HUDEP-2 (cell line): ENCODE measurements at regions not wholly inside any gene's neighbourhood (a gene's known extent, or its start where the extent isn't known, plus 50 kb on each side); places are given as distances from the start of the nearest gene placed in this dataset.

Source experiments
- DNase-seq, 76 experiments: peaks; one replicate each; lab custom pipeline; 2025; ENCODE audit not compliant: unreplicated experiment in 76 of 76; lab: John Stamatoyannopoulos, UW

DNA sequence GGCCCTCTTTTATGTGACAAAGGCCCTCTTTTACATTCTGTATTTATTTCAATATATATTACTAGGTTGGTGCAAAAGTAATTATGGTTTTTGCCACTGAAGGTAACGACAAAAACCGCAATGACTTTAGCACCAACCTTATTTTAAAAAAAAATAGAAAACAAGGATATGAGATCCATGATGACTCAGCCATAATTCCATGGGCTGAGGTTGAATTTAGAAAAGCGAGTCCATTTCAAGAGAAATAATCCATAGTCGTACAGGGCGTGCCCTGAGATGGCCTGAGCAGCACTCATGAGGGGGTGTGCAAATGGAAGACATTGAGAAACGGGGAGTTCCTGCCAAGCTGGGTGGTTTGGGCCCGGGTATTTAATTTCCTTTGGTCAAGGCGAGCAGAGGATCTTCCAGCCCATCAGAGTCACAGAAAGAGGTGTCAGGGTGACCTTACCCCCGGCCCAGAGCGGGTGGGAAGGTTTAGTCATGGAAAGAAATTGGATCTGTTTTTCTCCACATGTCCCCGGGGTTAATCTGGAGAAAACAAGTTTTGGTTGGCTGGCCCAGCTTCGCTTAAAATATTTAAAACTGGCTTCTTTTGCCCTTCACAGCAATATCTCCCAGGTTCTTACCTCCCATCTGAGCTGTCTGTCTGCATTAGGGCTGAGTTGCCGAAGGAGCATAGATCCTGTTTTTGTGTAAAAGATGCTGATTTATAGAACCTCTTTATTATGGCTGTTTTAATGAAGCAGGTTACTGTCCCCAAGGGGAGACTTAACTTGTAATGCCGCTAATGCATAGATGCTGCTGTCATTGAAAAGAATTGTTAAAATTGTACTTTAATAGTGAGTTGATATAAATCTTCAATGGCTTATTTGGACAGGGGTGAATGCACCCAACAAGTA, 255.6 kb downstream of the PREX1 start:
- DNase-seq: no peak

DNA sequence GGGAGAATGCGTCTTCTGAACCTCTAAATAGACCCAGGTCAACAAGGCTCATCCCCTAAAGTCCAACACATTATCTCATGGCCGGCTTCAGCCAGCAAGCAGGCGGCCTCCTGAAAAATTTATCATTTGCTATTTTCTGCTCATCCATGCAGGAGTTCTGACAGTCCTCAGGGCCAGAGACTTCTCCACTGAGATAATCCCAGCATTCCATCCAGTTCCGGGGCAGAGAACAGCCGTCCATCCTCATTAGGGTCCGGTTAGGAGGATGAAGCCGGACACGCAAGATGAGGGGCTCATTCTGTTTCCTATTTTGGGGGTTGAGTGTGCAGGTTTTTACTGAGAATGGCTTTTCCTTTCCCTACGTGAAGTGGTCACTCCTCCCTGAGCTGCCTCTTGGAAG, 258.1 kb downstream of the PREX1 start:
- no peak for DNase-seq

DNA sequence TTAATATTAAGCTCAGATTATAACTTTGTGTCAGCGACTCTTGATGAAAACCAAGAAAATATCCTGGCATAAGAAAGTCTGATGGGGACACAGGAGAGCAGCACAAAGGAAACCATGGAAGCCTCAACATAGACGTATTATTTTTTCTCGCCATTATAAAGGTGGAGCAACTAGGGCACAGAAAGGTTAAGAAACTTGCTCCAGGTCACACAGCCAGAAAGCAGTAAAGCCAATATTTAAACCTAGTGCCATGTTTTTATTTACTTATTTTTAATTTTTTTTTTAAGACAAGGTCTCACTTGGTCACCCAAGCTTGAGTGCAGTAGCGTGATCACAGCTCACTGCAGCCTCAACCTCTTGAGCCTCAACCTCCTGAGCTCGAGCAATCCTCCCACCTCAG, 259.3 kb downstream of the PREX1 start:
- no peak for DNase-seq

DNA sequence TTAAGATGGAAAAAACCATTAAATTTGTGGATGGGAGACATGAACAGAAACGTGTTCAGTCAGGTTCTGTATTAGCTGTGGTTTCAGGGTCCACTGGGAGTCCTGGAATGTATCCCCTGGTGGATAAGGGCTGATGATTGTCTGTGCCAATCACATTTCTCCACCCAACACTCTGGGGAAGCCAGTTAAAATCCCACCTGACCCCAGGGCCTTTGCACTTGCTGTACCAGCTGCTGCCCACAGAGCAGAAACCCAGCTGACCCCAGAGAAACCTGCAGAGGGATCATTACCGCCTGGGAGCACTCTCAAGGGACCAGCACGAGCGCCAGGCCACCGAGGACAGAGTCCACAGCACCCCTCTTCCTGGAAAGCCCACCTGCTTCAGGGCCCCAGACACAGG, 260.7 kb downstream of the PREX1 start:
- no peak for DNase-seq

DNA sequence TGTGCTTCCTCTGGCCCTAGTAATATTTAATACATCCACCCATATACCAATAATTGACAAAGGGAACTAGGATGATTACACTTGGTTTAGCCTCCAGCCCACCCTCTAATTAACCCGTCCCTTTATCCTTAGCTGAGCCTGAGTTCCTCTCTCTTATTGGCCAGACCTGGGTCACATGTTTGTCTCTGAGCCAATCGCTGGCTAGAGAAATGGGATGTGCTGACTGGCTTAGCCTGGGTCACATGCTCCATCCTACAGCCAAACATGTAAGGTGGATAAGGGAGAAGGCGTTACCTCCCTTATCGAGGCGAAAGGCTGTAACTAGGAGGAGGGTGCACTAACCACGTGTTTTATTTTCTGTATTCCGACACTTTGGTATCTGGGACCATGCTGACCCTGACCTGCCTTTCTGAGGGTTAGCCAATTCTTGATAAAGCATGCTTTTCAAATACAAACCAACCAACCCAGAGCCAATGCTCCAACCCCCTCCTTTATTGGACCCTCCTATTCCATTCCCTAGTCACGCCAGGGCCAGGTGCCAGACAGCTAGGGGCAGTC, 262.7 kb downstream of the PREX1 start:
- DNase-seq: no peak

DNA sequence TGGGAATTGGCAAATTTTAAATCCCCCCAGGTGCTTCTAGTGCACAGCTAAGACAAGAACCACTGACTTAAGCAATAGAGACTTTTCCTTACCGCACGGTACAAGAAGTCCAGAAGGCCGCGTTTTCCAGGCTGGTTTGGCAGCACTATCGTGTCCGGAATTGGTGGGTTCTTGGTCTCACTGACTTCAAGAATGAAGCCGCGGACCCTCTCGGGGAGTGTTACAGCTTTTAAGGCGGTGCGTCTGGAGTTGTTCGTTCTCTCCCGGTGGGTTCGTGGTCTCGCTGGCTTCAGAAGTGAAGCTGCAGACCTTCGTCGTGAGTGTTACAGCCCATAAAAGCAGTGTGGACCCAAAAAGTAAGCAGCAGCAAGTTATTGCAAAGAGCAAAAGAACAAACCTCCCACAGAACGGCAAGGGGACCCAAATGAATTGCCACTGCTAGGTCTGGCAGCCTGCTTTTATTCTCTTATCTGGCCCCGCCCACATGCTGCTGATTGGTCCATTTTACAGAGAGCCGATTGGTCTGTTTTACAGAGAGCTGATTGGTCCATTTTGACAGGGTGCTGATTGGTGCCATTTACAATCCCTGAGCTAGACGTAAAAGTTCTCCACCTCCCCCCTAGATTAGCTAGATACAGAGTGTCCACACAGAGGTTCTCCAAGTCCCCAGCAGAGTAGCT, 264.5 kb downstream of the PREX1 start:
- peak in 1 of 76 experiments; percentile 7 for DNase-seq

DNA sequence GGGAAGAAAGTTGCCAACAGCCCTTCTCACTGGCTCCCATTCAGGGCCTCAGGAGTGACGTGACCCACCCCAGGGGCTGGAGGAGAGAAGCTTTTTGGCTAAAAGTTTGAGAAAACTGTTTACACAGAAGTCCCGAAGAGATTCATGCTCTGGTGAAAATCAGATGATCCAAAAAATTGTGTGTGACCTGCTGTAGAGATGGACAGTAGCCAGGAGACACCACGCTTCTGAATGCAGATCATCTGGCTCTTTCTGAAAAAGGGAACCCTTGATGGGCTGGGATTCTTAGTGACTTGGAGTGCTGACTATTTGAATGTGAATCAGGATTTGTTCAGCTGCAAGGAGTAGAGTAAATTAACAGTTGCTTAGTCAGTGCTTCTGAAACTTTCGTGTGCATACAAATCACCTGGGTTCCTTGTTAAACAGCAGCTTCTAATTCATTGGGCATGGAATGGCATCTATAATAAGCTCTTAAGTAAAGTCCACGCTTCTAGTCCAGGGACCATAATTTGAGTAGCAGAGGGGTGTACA, 265.1 kb downstream of the PREX1 start:
- DNase-seq: no peak

DNA sequence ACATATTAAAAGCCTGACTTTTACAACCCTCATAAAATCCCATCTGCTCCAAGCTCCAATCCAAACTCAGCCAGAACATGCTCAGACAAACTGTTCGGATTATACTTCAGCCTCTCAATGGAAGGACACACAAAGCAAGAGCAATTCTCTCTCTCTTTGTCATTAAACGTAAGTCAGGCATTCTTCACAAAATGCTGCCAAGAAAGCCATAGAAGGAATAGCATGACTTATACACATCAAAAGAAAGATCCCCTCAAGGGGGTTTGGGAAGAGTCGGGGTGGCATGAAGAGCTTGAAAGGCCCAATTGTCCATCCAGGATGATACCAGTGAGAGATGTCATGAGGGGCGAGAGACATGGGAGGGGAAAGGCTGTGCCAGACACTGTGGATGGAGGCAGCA, 268.9 kb downstream of the PREX1 start:
- no peak for DNase-seq

DNA sequence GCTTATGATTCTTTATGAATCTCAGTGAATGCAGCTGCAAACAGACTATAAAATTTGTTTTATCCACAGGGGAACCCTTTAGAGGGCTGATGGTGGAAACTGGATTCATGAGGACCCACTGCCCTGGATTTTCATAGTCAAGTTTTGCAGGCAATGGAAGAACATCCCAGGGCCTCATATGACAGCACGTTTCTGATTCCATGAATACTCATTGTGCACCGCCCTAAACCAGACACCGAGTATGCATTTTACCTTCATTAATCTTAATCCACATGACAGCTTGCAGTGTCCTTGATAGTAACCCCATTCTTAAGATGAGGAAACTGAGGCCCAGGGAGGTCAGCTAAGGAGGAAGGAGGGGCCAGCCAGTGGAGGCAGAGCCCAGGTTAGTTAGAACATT, 270.4 kb downstream of the PREX1 start:
- no peak for DNase-seq

DNA sequence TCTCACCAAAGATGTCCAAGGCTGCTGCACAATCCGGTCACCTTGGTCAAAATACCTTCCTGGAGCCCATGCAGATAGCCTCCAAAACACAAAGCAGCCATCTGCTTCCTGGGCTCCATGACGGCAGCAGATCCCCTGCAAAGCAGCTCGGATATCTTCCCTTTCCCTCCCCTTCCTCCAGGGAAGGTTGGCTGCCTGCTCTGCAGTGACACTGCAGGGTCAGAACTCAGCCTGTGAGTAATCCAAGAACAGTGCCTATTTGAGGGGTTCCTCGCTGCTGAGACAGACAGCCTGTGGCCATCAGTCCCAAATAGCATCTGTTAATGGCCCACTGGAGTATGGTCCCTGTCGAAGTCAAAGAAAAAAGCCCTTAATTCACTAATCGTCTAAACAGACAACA, 270.8 kb downstream of the PREX1 start:
- no peak for DNase-seq

DNA sequence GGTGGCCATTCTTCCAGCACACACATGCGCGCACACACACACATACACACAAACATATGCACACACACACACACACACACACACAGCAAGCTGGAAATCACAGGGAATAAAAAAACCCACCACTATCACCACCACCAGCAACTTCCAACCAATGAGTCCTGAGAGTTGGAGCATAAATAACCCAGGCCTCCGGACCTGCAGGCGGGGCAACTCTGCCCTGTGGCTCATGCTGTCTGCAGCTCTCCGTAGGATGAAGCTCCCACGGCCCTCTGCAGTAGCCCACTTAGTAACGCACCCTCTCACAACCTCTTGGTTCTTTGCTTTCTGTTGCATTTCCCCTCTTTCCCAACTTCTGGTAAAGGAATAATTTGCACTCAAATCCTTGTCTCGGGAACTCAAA, 275.2 kb downstream of the PREX1 start:
- no peak for DNase-seq

DNA sequence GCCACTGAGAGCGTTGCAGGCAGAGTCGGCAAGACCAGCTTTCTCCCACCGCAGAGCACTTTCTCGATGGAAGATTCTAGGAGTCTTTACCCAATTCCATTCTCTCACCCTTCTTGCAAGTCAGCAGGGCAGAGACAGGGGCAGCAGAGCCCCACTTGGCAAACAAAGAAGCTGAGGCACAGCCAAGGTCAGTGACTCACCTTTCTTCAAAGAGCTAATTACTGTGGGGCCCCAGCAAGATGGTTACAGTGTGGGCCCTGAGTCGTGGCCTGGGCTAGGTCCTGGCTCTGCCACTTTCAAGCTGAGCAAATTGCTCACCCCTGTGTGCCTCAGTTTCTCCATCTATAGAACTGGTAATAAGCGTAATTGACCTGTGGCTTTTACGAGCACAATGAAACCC, 277.0 kb downstream of the PREX1 start:
- no peak for DNase-seq

DNA sequence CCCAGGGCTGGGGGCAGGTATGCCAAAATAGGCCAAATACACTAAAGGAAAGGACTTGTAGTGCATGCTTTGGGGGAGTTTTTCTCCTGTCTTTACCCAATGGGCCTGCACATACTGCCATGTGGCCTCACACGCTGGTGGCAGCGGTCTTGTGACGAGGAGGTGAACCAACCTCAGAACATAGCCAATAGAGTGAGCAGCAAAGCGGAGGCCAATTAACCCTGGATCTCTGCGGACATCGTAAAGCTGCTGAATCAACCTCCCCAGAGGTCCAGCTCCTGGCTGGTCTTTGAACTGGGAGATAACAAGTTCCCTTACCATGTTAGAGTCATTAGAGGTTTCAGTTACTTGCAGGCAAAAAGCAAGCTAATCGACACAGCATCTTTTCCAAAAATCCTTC, 280.1 kb downstream of the PREX1 start:
- no peak for DNase-seq

DNA sequence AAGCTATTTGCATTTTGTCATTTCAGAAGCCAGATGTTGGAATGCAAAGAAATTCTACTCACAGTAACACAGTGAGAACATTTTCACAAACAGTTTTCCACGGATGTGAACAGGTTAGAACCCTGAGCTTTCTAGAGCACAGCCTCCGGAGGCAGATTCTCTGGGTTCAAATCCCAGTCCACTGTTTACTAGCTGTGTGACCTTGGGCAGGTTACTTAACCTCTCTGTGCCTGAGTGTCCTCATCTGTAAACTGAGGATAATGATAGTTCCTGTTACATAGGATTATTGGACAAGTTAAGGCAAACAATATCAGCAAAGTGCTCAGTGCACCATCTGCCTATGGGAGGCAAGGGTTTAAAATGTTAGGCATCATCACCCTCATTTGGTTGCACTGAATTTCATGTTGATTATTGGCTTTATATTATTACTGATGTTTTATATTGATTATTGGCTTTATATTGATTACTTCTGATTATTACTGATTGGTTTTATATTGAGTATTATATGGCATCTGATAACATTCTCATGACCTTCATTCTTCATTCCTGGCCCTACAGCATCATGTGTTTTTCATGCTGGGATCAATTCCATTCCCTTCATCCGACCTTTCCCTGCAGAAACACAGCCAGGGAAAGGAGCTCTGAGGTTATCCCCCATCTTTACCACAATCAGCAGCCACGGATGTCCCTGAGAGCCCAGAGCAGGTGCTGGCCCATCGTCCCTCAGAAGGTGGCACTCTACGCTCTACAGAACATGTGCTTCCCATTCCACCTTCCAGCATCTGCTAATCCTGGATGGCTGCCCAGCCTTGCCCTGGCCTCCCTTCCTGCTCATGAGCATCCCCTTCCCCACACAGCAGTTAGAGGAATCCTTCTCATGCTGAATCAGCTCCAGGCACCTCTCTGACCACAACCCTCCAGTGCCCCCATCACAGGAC, 283.1 kb downstream of the PREX1 start:
- DNase-seq: no peak

DNA sequence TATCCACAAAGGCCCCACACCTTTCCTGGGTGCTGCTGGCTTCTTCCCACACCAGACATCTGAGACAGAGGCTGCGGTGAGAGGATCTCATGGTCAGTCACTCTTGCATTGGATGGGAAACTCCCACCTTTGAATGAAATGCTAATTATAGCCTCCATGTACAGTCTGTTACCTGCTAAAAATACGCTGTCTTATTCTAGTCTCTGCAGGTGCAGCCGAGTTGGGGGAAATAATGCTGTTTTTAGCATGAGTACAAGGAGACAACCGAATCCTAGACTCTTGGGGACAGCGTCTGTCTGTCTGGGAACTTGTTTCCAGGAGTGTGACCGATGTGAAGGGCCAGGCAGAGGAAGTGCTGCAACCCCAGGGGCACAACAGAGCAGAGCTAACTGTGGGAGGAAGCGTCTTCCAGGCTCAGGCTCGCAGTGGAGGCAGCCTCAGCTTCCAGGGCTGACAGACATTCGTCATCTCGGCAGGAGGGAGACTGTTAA, 286.2 kb downstream of the PREX1 start:
- DNase-seq: no peak

DNA sequence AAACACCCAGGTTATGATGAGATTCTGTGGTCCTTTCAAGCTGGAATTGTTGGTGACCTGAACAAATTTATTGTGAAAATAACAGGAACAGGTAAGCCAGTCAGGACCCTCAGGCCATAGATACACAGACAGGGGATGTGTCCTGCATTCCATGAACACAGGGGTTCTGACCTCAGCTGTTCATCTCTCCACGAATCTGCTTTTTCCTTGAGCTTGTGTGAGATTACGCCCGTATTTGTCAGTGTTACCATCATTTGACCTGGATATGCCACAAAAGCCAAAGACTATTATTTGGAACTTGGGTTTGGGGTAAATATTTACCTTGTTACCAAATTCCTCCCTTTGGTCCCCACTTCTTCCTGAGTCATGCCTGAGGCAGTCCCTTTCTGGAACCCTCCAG, 288.9 kb downstream of the PREX1 start:
- no peak for DNase-seq

DNA sequence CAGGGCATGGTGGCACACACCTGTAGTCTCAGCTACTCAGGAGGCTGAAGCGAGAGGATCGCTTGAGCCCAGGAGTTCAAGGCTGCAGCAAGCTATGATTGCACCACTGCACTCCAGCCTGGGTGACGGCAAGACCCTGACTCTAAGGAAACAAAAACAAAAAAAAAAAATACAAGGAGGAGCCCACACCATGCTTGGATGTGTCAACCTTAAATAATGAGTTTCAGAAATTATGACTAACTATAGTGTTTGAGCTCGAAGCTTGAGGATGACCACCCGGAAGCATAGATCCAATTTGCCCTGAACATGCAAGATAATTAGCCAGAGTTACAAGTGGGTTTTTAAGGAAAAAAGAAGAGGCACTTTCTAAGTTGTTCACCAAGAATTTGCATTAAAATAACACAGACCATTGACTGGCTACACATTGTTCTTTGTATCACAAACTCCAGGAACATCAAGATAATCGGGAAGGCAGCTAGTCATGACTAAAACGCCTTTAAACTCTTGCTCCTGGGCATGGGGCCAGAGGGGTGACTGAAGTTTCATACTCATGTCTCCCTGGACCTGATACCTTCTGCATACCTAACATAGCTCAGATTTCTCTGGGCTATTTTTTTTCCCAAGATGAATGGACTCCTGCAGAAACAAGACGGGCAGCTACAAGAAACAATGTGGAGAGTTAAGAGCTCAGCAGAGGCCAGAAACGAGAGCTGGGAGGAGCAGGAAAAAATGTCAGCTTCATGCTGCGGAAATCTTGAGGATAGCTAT, 289.6 kb downstream of the PREX1 start:
- DNase-seq: no peak

DNA sequence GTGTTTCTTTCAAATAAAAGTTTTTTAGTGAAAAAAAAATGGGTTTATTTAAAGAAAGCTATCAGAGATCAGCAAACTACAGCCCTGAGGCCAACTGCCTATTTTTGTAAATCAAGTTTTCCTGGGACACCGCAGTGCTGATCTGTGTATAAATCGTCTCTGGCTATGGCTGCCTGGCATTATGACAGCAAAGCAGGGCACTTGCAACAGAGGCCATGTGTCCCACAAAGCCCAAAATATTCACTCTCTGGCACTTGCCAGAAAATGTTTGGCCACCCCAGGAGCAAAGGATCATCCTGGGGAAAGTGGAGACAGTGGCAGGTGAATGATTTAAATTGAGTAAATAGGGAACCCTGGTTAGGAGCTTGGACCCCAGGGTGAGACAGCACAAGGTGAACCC, 291.6 kb downstream of the PREX1 start:
- no peak for DNase-seq

DNA sequence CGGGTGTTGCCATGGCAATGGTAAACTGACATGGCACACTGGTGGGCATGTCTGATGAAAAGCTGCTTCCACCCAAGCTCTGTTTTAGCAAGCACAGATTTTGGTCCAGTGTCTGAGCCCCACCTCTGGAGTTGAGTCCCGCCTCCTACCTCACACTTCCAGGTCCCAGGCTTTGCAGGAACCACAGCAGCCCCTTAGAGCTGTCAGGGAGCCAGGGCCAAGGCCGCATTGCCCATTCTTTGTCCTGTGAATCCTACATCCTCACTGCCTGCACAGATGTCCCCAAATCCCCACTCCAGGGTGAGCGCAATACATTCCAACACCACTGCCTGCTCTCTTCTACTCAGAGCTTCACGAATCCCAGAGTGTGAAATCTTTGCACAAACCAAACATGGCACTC, 292.2 kb downstream of the PREX1 start:
- no peak for DNase-seq

DNA sequence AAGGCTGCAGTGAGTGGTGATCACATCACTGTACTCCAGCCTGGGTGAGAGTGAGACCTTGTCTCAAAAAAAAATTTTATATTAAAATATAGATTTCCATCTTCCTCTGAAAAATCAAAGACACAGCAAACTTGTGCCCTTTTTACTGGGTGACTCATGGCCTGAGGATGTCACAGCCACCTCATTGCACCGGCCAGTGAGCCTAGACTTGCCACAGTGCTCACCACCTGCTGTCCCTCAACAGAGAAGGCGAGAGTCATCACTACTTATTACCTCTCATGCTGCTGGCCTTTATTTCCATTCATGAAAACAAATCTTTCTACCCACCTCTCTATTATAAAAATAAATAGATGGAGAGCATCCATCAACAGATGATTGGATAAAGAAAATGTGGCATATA, 295.8 kb downstream of the PREX1 start:
- no peak for DNase-seq
